ENCODE measurements at regions not wholly inside any gene's neighbourhood (a gene's known extent, or its start where the extent isn't known, plus 50 kb on each side); places are given as distances from the start of the nearest gene placed in this dataset.

GRCh38 chr3:110650741-110651140, 420.9 kb upstream of the NECTIN3 start:
- H3K36me3 ChIP-seq (ENCODE audit: insufficient read depth, low read length): no peaks in the 10 kb centered on the region
- no peak for DNase-seq (ENCODE audit: low read depth, low spot score)

GRCh38 chr3:110654843-110655502, 416.6 kb upstream of the NECTIN3 start:
- H3K4me3 ChIP-seq: no peak overlapping the region
- H3K36me3 ChIP-seq (ENCODE audit: insufficient read depth, low read length): no peaks in the 10 kb centered on the region
- H3K9ac ChIP-seq (ENCODE audit: insufficient read length): no peak overlapping the region
- DNase-seq (ENCODE audit: low read depth, low spot score): no peak
- no peak for TF ChIP-seq POLR2AphosphoS5 (IDR thresholded peaks at IDR 0.05; ENCODE audit: borderline replicate concordance, low read depth, low read length)
- no peak for TF ChIP-seq FOXP2 (optimal IDR thresholded peaks at IDR 0.05; ENCODE audit: control extremely low read depth, extremely low read length, insufficient read depth)
- no peak for TF ChIP-seq EZH2 (IDR thresholded peaks at IDR 0.05)
- no peaks in the 10 kb centered on the region for H3K9me3 ChIP-seq (ENCODE audit: low read depth, low read length)
- H3K27ac ChIP-seq: no peak overlapping the region

More at GRCh38 chr3:110650741-110651140, 420.9 kb upstream of the NECTIN3 start:
- H3K9ac ChIP-seq (ENCODE audit: insufficient read length): no peak overlapping the region
- H3K4me3 ChIP-seq: no peak overlapping the region
- TF ChIP-seq FOXP2 (optimal IDR thresholded peaks at IDR 0.05; ENCODE audit: control extremely low read depth, extremely low read length, insufficient read depth) (no peak), EZH2 (IDR thresholded peaks at IDR 0.05) (no peak), POLR2AphosphoS5 (IDR thresholded peaks at IDR 0.05; ENCODE audit: borderline replicate concordance, low read depth, low read length) (no peak)
- no peak overlapping the region for H3K27ac ChIP-seq
- H3K9me3 ChIP-seq (ENCODE audit: low read depth, low read length): no peaks in the 10 kb centered on the region

GRCh38 chr3:110656394-110657025, 415.1 kb upstream of the NECTIN3 start:
- DNase-seq (ENCODE audit: low read depth, low spot score): peak; percentile 3
- no peaks in the 10 kb centered on the region for H3K36me3 ChIP-seq (ENCODE audit: insufficient read depth, low read length)

GRCh38 chr3:110664148-110664547, 407.5 kb upstream of the NECTIN3 start:
- Histone ChIP-seq H3K36me3 (ENCODE audit: insufficient read depth, low read length) (no peaks in the 10 kb centered on the region), H3K9me3 (ENCODE audit: low read depth, low read length) (no peaks in the 10 kb centered on the region), H3K27ac (no peak overlapping the region), H3K9ac (ENCODE audit: insufficient read length) (no peak overlapping the region), H3K4me3 (no peak overlapping the region)
- TF ChIP-seq POLR2AphosphoS5 (IDR thresholded peaks at IDR 0.05; ENCODE audit: borderline replicate concordance, low read depth, low read length): no peak
- no peak for TF ChIP-seq FOXP2 (optimal IDR thresholded peaks at IDR 0.05; ENCODE audit: control extremely low read depth, extremely low read length, insufficient read depth)
- no peak for TF ChIP-seq EZH2 (IDR thresholded peaks at IDR 0.05)
- no peak for DNase-seq (ENCODE audit: low read depth, low spot score)

More at GRCh38 chr3:110656394-110657025, 415.1 kb upstream of the NECTIN3 start:
- TF ChIP-seq POLR2AphosphoS5 (IDR thresholded peaks at IDR 0.05; ENCODE audit: borderline replicate concordance, low read depth, low read length) (no peak), EZH2 (IDR thresholded peaks at IDR 0.05) (no peak), FOXP2 (optimal IDR thresholded peaks at IDR 0.05; ENCODE audit: control extremely low read depth, extremely low read length, insufficient read depth) (no peak)
- Histone ChIP-seq H3K27ac (no peak overlapping the region), H3K9ac (ENCODE audit: insufficient read length) (no peak overlapping the region), H3K4me3 (no peak overlapping the region), H3K9me3 (ENCODE audit: low read depth, low read length) (no peaks in the 10 kb centered on the region)

- no peak overlapping the region for H3K4me3 ChIP-seq
- no peak overlapping the region for H3K27ac ChIP-seq
- no peak for DNase-seq (ENCODE audit: low read depth, low spot score)
- no peak overlapping the region for H3K9ac ChIP-seq (ENCODE audit: insufficient read length)
- TF ChIP-seq FOXP2 (optimal IDR thresholded peaks at IDR 0.05; ENCODE audit: control extremely low read depth, extremely low read length, insufficient read depth): no peak
- no peak for TF ChIP-seq EZH2 (IDR thresholded peaks at IDR 0.05)
- TF ChIP-seq POLR2AphosphoS5 (IDR thresholded peaks at IDR 0.05; ENCODE audit: borderline replicate concordance, low read depth, low read length): no peak
- H3K9me3 ChIP-seq (ENCODE audit: low read depth, low read length): no peaks in the 10 kb centered on the region
- no peaks in the 10 kb centered on the region for H3K36me3 ChIP-seq (ENCODE audit: insufficient read depth, low read length)
These were observed 405.1 kb upstream of the NECTIN3 start for GRCh38 chr3:110666495-110666894.

- no peak overlapping the region for H3K27ac ChIP-seq
- TF ChIP-seq EZH2 (IDR thresholded peaks at IDR 0.05): no peak
- H3K9me3 ChIP-seq (ENCODE audit: low read depth, low read length): no peaks in the 10 kb centered on the region
- H3K36me3 ChIP-seq (ENCODE audit: insufficient read depth, low read length): no peaks in the 10 kb centered on the region
- DNase-seq (ENCODE audit: low read depth, low spot score): no peak
- H3K9ac ChIP-seq (ENCODE audit: insufficient read length): no peak overlapping the region
- H3K4me3 ChIP-seq: no peak overlapping the region
These were observed 404.4 kb upstream of the NECTIN3 start for GRCh38 chr3:110667216-110667615.

- Histone ChIP-seq H3K9ac (ENCODE audit: insufficient read length) (no peak overlapping the region), H3K36me3 (ENCODE audit: insufficient read depth, low read length) (no peaks in the 10 kb centered on the region), H3K9me3 (ENCODE audit: low read depth, low read length) (no peaks in the 10 kb centered on the region), H3K27ac (no peak overlapping the region), H3K4me3 (no peak overlapping the region)
- DNase-seq (ENCODE audit: low read depth, low spot score): no peak
- no peak for TF ChIP-seq FOXP2 (optimal IDR thresholded peaks at IDR 0.05; ENCODE audit: control extremely low read depth, extremely low read length, insufficient read depth)
- TF ChIP-seq EZH2 (IDR thresholded peaks at IDR 0.05): no peak
- no peak for TF ChIP-seq POLR2AphosphoS5 (IDR thresholded peaks at IDR 0.05; ENCODE audit: borderline replicate concordance, low read depth, low read length)
These were observed 401.2 kb upstream of the NECTIN3 start for GRCh38 chr3:110670407-110670806.

GRCh38 chr3:110677506-110677905, 394.1 kb upstream of the NECTIN3 start:
- TF ChIP-seq POLR2AphosphoS5 (IDR thresholded peaks at IDR 0.05; ENCODE audit: borderline replicate concordance, low read depth, low read length) (no peak), FOXP2 (optimal IDR thresholded peaks at IDR 0.05; ENCODE audit: control extremely low read depth, extremely low read length, insufficient read depth) (no peak), EZH2 (IDR thresholded peaks at IDR 0.05) (no peak)
- H3K4me3 ChIP-seq: no peak overlapping the region
- H3K36me3 ChIP-seq (ENCODE audit: insufficient read depth, low read length): no peaks in the 10 kb centered on the region
- no peaks in the 10 kb centered on the region for H3K9me3 ChIP-seq (ENCODE audit: low read depth, low read length)
- no peak for DNase-seq (ENCODE audit: low read depth, low spot score)
- H3K9ac ChIP-seq (ENCODE audit: insufficient read length): no peak overlapping the region
- H3K27ac ChIP-seq: no peak overlapping the region

Data from SK-N-MC (cell line).